ENCODE measurements at regions not wholly inside any gene's neighbourhood (a gene's known extent, or its start where the extent isn't known, plus 50 kb on each side); places are given as distances from the start of the nearest gene placed in this dataset.
A peak's percentile ranks its signal among the peaks of the same experiment; 100 is the strongest.

- H3K4me3 ChIP-seq (ENCODE audit: control insufficient read depth in 1 of 7, extremely low read depth in 1 of 7, insufficient read depth in 4 of 7, low read depth in 2 of 7, low read length in 6 of 7): no peak overlapping the region
- no peaks in the 10 kb centered on the region for H3K36me3 ChIP-seq (ENCODE audit: control insufficient read depth in 4 of 4, insufficient read depth in 4 of 4, low read length in 3 of 4)
- no peak for DNase-seq
- H3K9me3 ChIP-seq (ENCODE audit: control extremely low read depth in 1 of 5, control insufficient read depth in 4 of 5, insufficient read depth in 2 of 5, low read depth in 1 of 5, low read length in 4 of 5): no peaks in the 10 kb centered on the region
- no peak overlapping the region for H3K27ac ChIP-seq (ENCODE audit: insufficient read depth in 1 of 2, low read depth in 1 of 2, low read length in 2 of 2, poor library complexity in 1 of 2, severe bottlenecking in 2 of 2)
- ChIA-PET CTCF (no interaction called here), POLR2A (no interaction called here)
- no peaks in the 10 kb centered on the region for H3K27me3 ChIP-seq (replicated peaks in 2 of 5; ENCODE audit: control insufficient read depth in 4 of 5, insufficient read depth in 5 of 5, low read length in 4 of 5)
- WGBS (ENCODE audit: insufficient coverage): 75% methylated on average over 1 of the region's 1 CpG
- H3K4me1 ChIP-seq (ENCODE audit: control extremely low read depth in 1 of 4, control insufficient read depth in 4 of 4, insufficient read depth in 4 of 4, low read length in 3 of 4): peaks cover 0 to 3% (median 1%) of the 10 kb centered on the region in 4 experiments
Observed at GRCh38 chr12:29067430-29067829, 81.6 kb upstream of the FAR2 start.

- no peaks in the 10 kb centered on the region for H3K27me3 ChIP-seq (replicated peaks in 2 of 5; ENCODE audit: control insufficient read depth in 4 of 5, insufficient read depth in 5 of 5, low read length in 4 of 5)
- CTCF ChIA-PET: interaction anchor here (4.0 kb wide), 1 partner anchor 247 kb away, joined by 26 read pairs; no protein-coding TSS in a partner anchor
- H3K4me3 ChIP-seq (ENCODE audit: control insufficient read depth in 1 of 7, extremely low read depth in 1 of 7, insufficient read depth in 4 of 7, low read depth in 2 of 7, low read length in 6 of 7): no peak overlapping the region
- no peak overlapping the region for H3K27ac ChIP-seq (ENCODE audit: insufficient read depth in 1 of 2, low read depth in 1 of 2, low read length in 2 of 2, poor library complexity in 1 of 2, severe bottlenecking in 2 of 2)
- WGBS (ENCODE audit: insufficient coverage): no CpG with 5 or more reads among the region's 1 CpG
- peaks cover 5 to 9% (median 7%) of the 10 kb centered on the region in 4 experiments for H3K4me1 ChIP-seq (ENCODE audit: control extremely low read depth in 1 of 4, control insufficient read depth in 4 of 4, insufficient read depth in 4 of 4, low read length in 3 of 4)
- H3K9me3 ChIP-seq (ENCODE audit: control extremely low read depth in 1 of 5, control insufficient read depth in 4 of 5, insufficient read depth in 2 of 5, low read depth in 1 of 5, low read length in 4 of 5): no peaks in the 10 kb centered on the region
- DNase-seq: no peak
- POLR2A ChIA-PET: no interaction called here
- no peaks in the 10 kb centered on the region for H3K36me3 ChIP-seq (ENCODE audit: control insufficient read depth in 4 of 4, insufficient read depth in 4 of 4, low read length in 3 of 4)
Observed at GRCh38 chr12:29070309-29070708, 78.8 kb upstream of the FAR2 start.

GRCh38 chr12:29071099-29071498, 78.0 kb upstream of the FAR2 start:
- Histone ChIP-seq H3K36me3 (ENCODE audit: control insufficient read depth in 4 of 4, insufficient read depth in 4 of 4, low read length in 3 of 4) (no peaks in the 10 kb centered on the region), H3K27me3 (replicated peaks in 2 of 5; ENCODE audit: control insufficient read depth in 4 of 5, insufficient read depth in 5 of 5, low read length in 4 of 5) (no peaks in the 10 kb centered on the region), H3K27ac (ENCODE audit: insufficient read depth in 1 of 2, low read depth in 1 of 2, low read length in 2 of 2, poor library complexity in 1 of 2, severe bottlenecking in 2 of 2) (no peak overlapping the region), H3K9me3 (ENCODE audit: control extremely low read depth in 1 of 5, control insufficient read depth in 4 of 5, insufficient read depth in 2 of 5, low read depth in 1 of 5, low read length in 4 of 5) (no peaks in the 10 kb centered on the region), H3K4me3 (ENCODE audit: control insufficient read depth in 1 of 7, extremely low read depth in 1 of 7, insufficient read depth in 4 of 7, low read depth in 2 of 7, low read length in 6 of 7) (no peak overlapping the region), H3K4me1 (ENCODE audit: control extremely low read depth in 1 of 4, control insufficient read depth in 4 of 4, insufficient read depth in 4 of 4, low read length in 3 of 4) (peaks cover 4 to 15% (median 5%) of the 10 kb centered on the region in 4 experiments)
- no peak for DNase-seq
- ChIA-PET CTCF (interaction anchor here (0.7 to 4.0 kb wide), 7 partner anchors 8 to 246 kb away, joined by 3 to 26 read pairs (median 5); partner anchors contain the start of gene FAR2), POLR2A (no interaction called here)

- Histone ChIP-seq H3K27ac (ENCODE audit: insufficient read depth in 1 of 2, low read depth in 1 of 2, low read length in 2 of 2, poor library complexity in 1 of 2, severe bottlenecking in 2 of 2) (no peak overlapping the region), H3K36me3 (ENCODE audit: control insufficient read depth in 4 of 4, insufficient read depth in 4 of 4, low read length in 3 of 4) (no peaks in the 10 kb centered on the region), H3K4me3 (ENCODE audit: control insufficient read depth in 1 of 7, extremely low read depth in 1 of 7, insufficient read depth in 4 of 7, low read depth in 2 of 7, low read length in 6 of 7) (no peak overlapping the region), H3K4me1 (ENCODE audit: control extremely low read depth in 1 of 4, control insufficient read depth in 4 of 4, insufficient read depth in 4 of 4, low read length in 3 of 4) (peaks cover 4 to 17% (median 5%) of the 10 kb centered on the region in 4 experiments), H3K9me3 (ENCODE audit: control extremely low read depth in 1 of 5, control insufficient read depth in 4 of 5, insufficient read depth in 2 of 5, low read depth in 1 of 5, low read length in 4 of 5) (no peaks in the 10 kb centered on the region), H3K27me3 (replicated peaks in 2 of 5; ENCODE audit: control insufficient read depth in 4 of 5, insufficient read depth in 5 of 5, low read length in 4 of 5) (no peaks in the 10 kb centered on the region)
- 100% methylated on average over 1 of the region's 1 CpG for WGBS (ENCODE audit: insufficient coverage)
- no peak for DNase-seq
- POLR2A ChIA-PET: interaction anchor here (1.5 kb wide), 1 partner anchor 78 kb away, joined by 4 read pairs; no protein-coding TSS in a partner anchor
- CTCF ChIA-PET: interaction anchor here (0.7 to 7.3 kb wide), 14 partner anchors 9 to 263 kb away, joined by 3 to 67 read pairs (median 7); no protein-coding TSS in a partner anchor
Observed at GRCh38 chr12:29072631-29073030, 76.4 kb upstream of the FAR2 start.

GRCh38 chr12:29073631-29074239, 75.3 kb upstream of the FAR2 start:
- H3K36me3 ChIP-seq (ENCODE audit: control insufficient read depth in 4 of 4, insufficient read depth in 4 of 4, low read length in 3 of 4): no peaks in the 10 kb centered on the region
- H3K9me3 ChIP-seq (ENCODE audit: control extremely low read depth in 1 of 5, control insufficient read depth in 4 of 5, insufficient read depth in 2 of 5, low read depth in 1 of 5, low read length in 4 of 5): no peaks in the 10 kb centered on the region
- WGBS (ENCODE audit: insufficient coverage): 50% methylated on average over 2 of the region's 3 CpGs
- DNase-seq: peak; percentile 73 to 87 (median 82)
- no peak overlapping the region for H3K27ac ChIP-seq (ENCODE audit: insufficient read depth in 1 of 2, low read depth in 1 of 2, low read length in 2 of 2, poor library complexity in 1 of 2, severe bottlenecking in 2 of 2)
- POLR2A ChIA-PET: interaction anchor here (0.9 to 1.5 kb wide), 2 partner anchors 77 to 169 kb away, joined by 3 to 4 read pairs; no protein-coding TSS in a partner anchor
- H3K27me3 ChIP-seq (replicated peaks in 2 of 5; ENCODE audit: control insufficient read depth in 4 of 5, insufficient read depth in 5 of 5, low read length in 4 of 5): no peaks in the 10 kb centered on the region
- peaks cover 4 to 17% (median 5%) of the 10 kb centered on the region in 4 experiments for H3K4me1 ChIP-seq (ENCODE audit: control extremely low read depth in 1 of 4, control insufficient read depth in 4 of 4, insufficient read depth in 4 of 4, low read length in 3 of 4)
- CTCF ChIA-PET: interaction anchor here (0.7 to 7.3 kb wide), 15 partner anchors 10 to 248 kb away, joined by 3 to 67 read pairs (median 7); no protein-coding TSS in a partner anchor
- H3K4me3 ChIP-seq (ENCODE audit: control insufficient read depth in 1 of 7, extremely low read depth in 1 of 7, insufficient read depth in 4 of 7, low read depth in 2 of 7, low read length in 6 of 7): no peak overlapping the region

- ChIA-PET CTCF (no interaction called here), POLR2A (no interaction called here)
Observed at GRCh38 chr12:29081101-29081500, 68.0 kb upstream of the FAR2 start.

GRCh38 chr12:29082522-29082921, 66.6 kb upstream of the FAR2 start:
- Histone ChIP-seq H3K27ac (ENCODE audit: insufficient read depth in 1 of 2, low read depth in 1 of 2, low read length in 2 of 2, poor library complexity in 1 of 2, severe bottlenecking in 2 of 2) (no peak overlapping the region), H3K27me3 (replicated peaks in 2 of 5; ENCODE audit: control insufficient read depth in 4 of 5, insufficient read depth in 5 of 5, low read length in 4 of 5) (no peaks in the 10 kb centered on the region), H3K4me1 (ENCODE audit: control extremely low read depth in 1 of 4, control insufficient read depth in 4 of 4, insufficient read depth in 4 of 4, low read length in 3 of 4) (no peaks in the 10 kb centered on the region), H3K9me3 (ENCODE audit: control extremely low read depth in 1 of 5, control insufficient read depth in 4 of 5, insufficient read depth in 2 of 5, low read depth in 1 of 5, low read length in 4 of 5) (no peaks in the 10 kb centered on the region), H3K4me3 (ENCODE audit: control insufficient read depth in 1 of 7, extremely low read depth in 1 of 7, insufficient read depth in 4 of 7, low read depth in 2 of 7, low read length in 6 of 7) (no peak overlapping the region), H3K36me3 (ENCODE audit: control insufficient read depth in 4 of 4, insufficient read depth in 4 of 4, low read length in 3 of 4) (no peaks in the 10 kb centered on the region)
- POLR2A ChIA-PET: no interaction called here
- WGBS (ENCODE audit: insufficient coverage): 100% methylated on average over 1 of the region's 4 CpGs
- CTCF ChIA-PET: interaction anchor here (1.1 to 1.2 kb wide), 2 partner anchors 11 to 21 kb away, joined by 3 read pairs; no protein-coding TSS in a partner anchor
- no peak for DNase-seq

More at GRCh38 chr12:29081101-29081500, 68.0 kb upstream of the FAR2 start:
- Histone ChIP-seq H3K27me3 (replicated peaks in 2 of 5; ENCODE audit: control insufficient read depth in 4 of 5, insufficient read depth in 5 of 5, low read length in 4 of 5) (no peaks in the 10 kb centered on the region), H3K36me3 (ENCODE audit: control insufficient read depth in 4 of 4, insufficient read depth in 4 of 4, low read length in 3 of 4) (no peaks in the 10 kb centered on the region), H3K27ac (ENCODE audit: insufficient read depth in 1 of 2, low read depth in 1 of 2, low read length in 2 of 2, poor library complexity in 1 of 2, severe bottlenecking in 2 of 2) (no peak overlapping the region), H3K4me1 (ENCODE audit: control extremely low read depth in 1 of 4, control insufficient read depth in 4 of 4, insufficient read depth in 4 of 4, low read length in 3 of 4) (peaks cover 0 to 2% (median 0%) of the 10 kb centered on the region in 4 experiments), H3K9me3 (ENCODE audit: control extremely low read depth in 1 of 5, control insufficient read depth in 4 of 5, insufficient read depth in 2 of 5, low read depth in 1 of 5, low read length in 4 of 5) (no peaks in the 10 kb centered on the region), H3K4me3 (ENCODE audit: control insufficient read depth in 1 of 7, extremely low read depth in 1 of 7, insufficient read depth in 4 of 7, low read depth in 2 of 7, low read length in 6 of 7) (no peak overlapping the region)
- no peak for DNase-seq
